GM12892 (cell line): ENCODE measurements at regions not wholly inside any gene's neighbourhood (a gene's known extent, or its start where the extent isn't known, plus 50 kb on each side); places are given as distances from the start of the nearest gene placed in this dataset.

Source experiments
- POLR2AphosphoS5 ChIP-seq: IDR thresholded peaks from 2 replicates; pipeline ENCODE4 v1.6.1; 2011; ENCODE audit warnings: low read depth, low read length, control low read depth
- TAF1 ChIP-seq: IDR thresholded peaks from 2 replicates; pipeline ENCODE4 v1.6.1; 2011; ENCODE audit warnings: low read depth, mild to moderate bottlenecking, control low read depth, low read length, borderline replicate concordance

DNA sequence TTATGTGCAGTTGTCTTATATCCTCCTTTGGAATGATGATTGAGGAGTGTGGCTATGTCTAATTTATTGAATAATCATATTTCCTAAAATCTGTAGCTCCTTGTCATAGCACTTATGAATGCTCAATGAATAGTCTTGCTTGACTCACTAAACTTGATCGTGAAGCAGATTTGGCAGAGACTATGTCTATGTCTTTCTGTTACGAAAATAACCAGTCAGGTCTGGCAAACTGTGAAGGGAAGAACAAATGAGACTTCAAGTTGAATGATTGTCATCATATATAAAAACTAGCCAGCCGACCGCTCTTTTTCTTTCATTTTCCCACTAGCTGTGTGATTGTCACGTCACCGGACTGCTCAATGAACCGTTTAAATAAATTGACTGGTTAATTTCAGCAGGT lies 1303.9 kb upstream of the GJE1 start:
- no peak for TF ChIP-seq POLR2AphosphoS5
- no peak for TF ChIP-seq TAF1
